Loucy (cell line): ENCODE measurements at regions not wholly inside any gene's neighbourhood (a gene's known extent, or its start where the extent isn't known, plus 50 kb on each side); places are given as distances from the start of the nearest gene placed in this dataset.

ENCODE experiments used
- H2AFZ ChIP-seq: fragments of 200-600 bp; sonication (generic); 2 replicates; pipeline ENCODE4 v1.6.0; 2016; ENCODE audit warnings: antibody characterized with exemption, mild to moderate bottlenecking, low read length, moderate library complexity
- H3F3A ChIP-seq: fragments of 200-600 bp; 2 replicates; pipeline ENCODE4 v1.6.0; 2016; ENCODE audit warnings: antibody characterized with exemption, low read depth, mild to moderate bottlenecking
- H3K27me3 ChIP-seq: fragments of 200-600 bp; sonication (generic); 2 replicates; pipeline ENCODE4 v1.6.1; 2014; ENCODE audit warnings: low read length, mild to moderate bottlenecking; ENCODE audit not compliant: insufficient read depth, poor library complexity, severe bottlenecking
- H3K36me3 ChIP-seq: fragments of 200-600 bp; sonication (generic); 2 replicates; pipeline ENCODE4 v1.6.1; 2016; ENCODE audit warnings: low read length; ENCODE audit not compliant: insufficient read depth
- H3K4me1 ChIP-seq: fragments of 200-600 bp; sonication (generic); 2 replicates; pipeline ENCODE4 v1.5.1; 2014; ENCODE audit warnings: low read length, mild to moderate bottlenecking; ENCODE audit not compliant: insufficient read depth, poor library complexity, severe bottlenecking
- H3K4me2 ChIP-seq: fragments of 200-600 bp; sonication (generic); 2 replicates; pipeline ENCODE4 v1.6.0; 2014; ENCODE audit warnings: antibody characterized with exemption, low read length, low read depth, mild to moderate bottlenecking; ENCODE audit not compliant: poor library complexity, severe bottlenecking
- H3K4me3 ChIP-seq: fragments of 200-600 bp; sonication (generic); 2 replicates; pipeline ENCODE4 v1.5.1; 2014; ENCODE audit warnings: low read length, mild to moderate bottlenecking, mixed read lengths; ENCODE audit not compliant: poor library complexity, severe bottlenecking
- H3K79me2 ChIP-seq: fragments of 200-600 bp; sonication (generic); 2 replicates; pipeline ENCODE4 v1.6.1; 2014; ENCODE audit warnings: low read length; ENCODE audit not compliant: insufficient read depth
- H3K9ac ChIP-seq: fragments of 200-600 bp; sonication (generic); 2 replicates; pipeline ENCODE4 v1.6.0; 2014; ENCODE audit warnings: mild to moderate bottlenecking, low read depth, low read length, moderate library complexity; ENCODE audit not compliant: poor library complexity, severe bottlenecking
- H3K9me2 ChIP-seq: fragments of 200-600 bp; sonication (generic); replicated peaks from 2 replicates; pipeline ENCODE4 v1.6.1; 2016; ENCODE audit warnings: low read depth, low read length, mixed read lengths
- H3K9me3 ChIP-seq: fragments of 200-600 bp; sonication (generic); 2 replicates; pipeline ENCODE4 v1.6.1; 2014; ENCODE audit warnings: mild to moderate bottlenecking, antibody characterized with exemption, low read length, low read depth; ENCODE audit not compliant: insufficient read depth
- H4K20me1 ChIP-seq: fragments of 200-600 bp; sonication (generic); 2 replicates; pipeline ENCODE4 v1.6.0; 2014; ENCODE audit warnings: antibody characterized with exemption, low read length, mild to moderate bottlenecking; ENCODE audit not compliant: insufficient read depth, poor library complexity, severe bottlenecking
- CTCF ChIP-seq: fragments of 200-600 bp; sonication (generic); conservative IDR thresholded peaks from 2 replicates; pipeline ENCODE4 v1.5.1; 2014; ENCODE audit warnings: mild to moderate bottlenecking, antibody characterized with exemption, low read length
- EZH2phosphoT487 ChIP-seq: fragments of 200-600 bp; IDR thresholded peaks from 2 replicates; pipeline ENCODE4 v1.6.1; 2018; ENCODE audit warnings: antibody characterized with exemption, mild to moderate bottlenecking, moderate library complexity, borderline replicate concordance

GRCh38 chr2:236795169-236795860 is 225.7 kb downstream of the ACKR3 start:
- Histone ChIP-seq H3K9ac (no peak overlapping the region), H3K4me2 (no peak overlapping the region), H3K79me2 (no peaks in the 10 kb centered on the region), H3K27me3 (no peaks in the 10 kb centered on the region), H3K9me2 (no peaks in the 10 kb centered on the region), H3K9me3 (no peaks in the 10 kb centered on the region), H3F3A (no peaks in the 10 kb centered on the region), H3K36me3 (no peaks in the 10 kb centered on the region), H3K4me1 (no peaks in the 10 kb centered on the region), H2AFZ (no peak overlapping the region), H3K4me3 (no peak overlapping the region), H4K20me1 (no peaks in the 10 kb centered on the region)
- TF ChIP-seq CTCF (no peak), EZH2phosphoT487 (no peak)

GRCh38 chr2:236795861-236796219 is 226.2 kb downstream of the ACKR3 start:
- Histone ChIP-seq H3K36me3 (no peaks in the 10 kb centered on the region), H3K4me2 (no peak overlapping the region), H3K9ac (no peak overlapping the region), H2AFZ (no peak overlapping the region), H3K9me2 (no peaks in the 10 kb centered on the region), H3K4me3 (no peak overlapping the region), H3F3A (no peaks in the 10 kb centered on the region), H3K79me2 (no peaks in the 10 kb centered on the region), H4K20me1 (no peaks in the 10 kb centered on the region), H3K4me1 (no peaks in the 10 kb centered on the region), H3K27me3 (no peaks in the 10 kb centered on the region), H3K9me3 (no peaks in the 10 kb centered on the region)
- TF ChIP-seq EZH2phosphoT487 (no peak), CTCF (no peak)

GRCh38 chr2:236796236-236796635 is 226.6 kb downstream of the ACKR3 start:
- H3K9me3 ChIP-seq: no peaks in the 10 kb centered on the region
- no peaks in the 10 kb centered on the region for H3K36me3 ChIP-seq
- H3K9me2 ChIP-seq: no peaks in the 10 kb centered on the region
- no peak overlapping the region for H2AFZ ChIP-seq
- no peak overlapping the region for H3K4me2 ChIP-seq
- no peak for TF ChIP-seq CTCF
- TF ChIP-seq EZH2phosphoT487: no peak
- H3K9ac ChIP-seq: no peak overlapping the region
- H4K20me1 ChIP-seq: no peaks in the 10 kb centered on the region
- H3K4me3 ChIP-seq: no peak overlapping the region
- no peaks in the 10 kb centered on the region for H3K4me1 ChIP-seq
- no peaks in the 10 kb centered on the region for H3K79me2 ChIP-seq
- H3F3A ChIP-seq: no peaks in the 10 kb centered on the region
- H3K27me3 ChIP-seq: no peaks in the 10 kb centered on the region
